ENCODE measurements at regions not wholly inside any gene's neighbourhood (a gene's known extent, or its start where the extent isn't known, plus 50 kb on each side); places are given as distances from the start of the nearest gene placed in this dataset.

DNA sequence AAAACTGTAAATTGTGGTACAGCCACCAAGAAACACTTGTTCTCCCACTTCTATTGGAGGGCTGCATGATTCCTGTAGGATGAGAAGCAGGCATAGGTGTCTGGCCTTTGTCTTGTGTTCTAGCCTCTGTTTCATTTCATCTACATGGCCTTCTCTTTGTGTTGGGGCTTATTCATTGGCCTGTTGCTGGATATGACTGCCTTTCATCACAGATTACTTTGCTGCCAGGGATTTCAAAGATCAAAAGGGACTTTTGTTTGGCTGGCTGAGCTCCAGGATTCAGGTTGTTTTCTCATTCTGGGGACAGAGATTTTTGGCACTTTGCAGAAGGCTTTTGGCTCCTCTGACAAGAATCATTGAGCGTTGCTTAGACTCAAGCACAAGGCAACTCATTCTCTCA is 803.8 kb upstream of the TSPY4 start:
- CTCF ChIA-PET (ENCODE audit: low intra/inter-chr PET ratio, low total read pairs), result no interaction called here
- POLR2A ChIA-PET, result no interaction called here
- H3K27me3 ChIP-seq (ENCODE audit: control insufficient read depth in 1 of 2, insufficient read depth in 2 of 2, low read length in 2 of 2), result no peaks in the 10 kb centered on the region
- FAIRE-seq (no peak), DNase-seq (ENCODE audit: low spot score) (no peak), ATAC-seq (no peak)
- in situ Hi-C loops (cut with HindIII; ENCODE audit: extremely low pct_ligation_motif_present, low pct_unique_long_range_greater_than_20kb) (loop anchor here (25.0 kb wide), 1 partner anchor 129 kb away; no protein-coding TSS in a partner anchor), intact Hi-C loops (cut with micrococcal nuclease; ENCODE audit: unreplicated experiment) (no loop called here)
- no peaks in the 10 kb centered on the region for H3K79me2 ChIP-seq (ENCODE audit: insufficient read depth, low read length)
- no peaks in the 10 kb centered on the region for H4K20me1 ChIP-seq (ENCODE audit: insufficient read depth, low read length)
- no peak overlapping the region for H3K27ac ChIP-seq (ENCODE audit: extremely low read length, insufficient read depth, low read length)
- H3K4me1 ChIP-seq (ENCODE audit: insufficient read depth, low read length), result no peaks in the 10 kb centered on the region
- no peak overlapping the region for H2AFZ ChIP-seq (ENCODE audit: low read length)
- TF ChIP-seq PCBP1 (IDR thresholded peaks at IDR 0.05; ENCODE audit: borderline replicate concordance, low read depth, low read length) (no peak), ZIK1 (CRISPR knock-in tag; IDR thresholded peaks at IDR 0.05; ENCODE audit: borderline replicate concordance, low read depth) (no peak), NFIB (CRISPR knock-in tag; IDR thresholded peaks at IDR 0.05; ENCODE audit: borderline replicate concordance) (no peak), ZNF841 (CRISPR knock-in tag; IDR thresholded peaks at IDR 0.05; ENCODE audit: borderline replicate concordance) (no peak)
- TF ChIP-seq, protein P1, sequence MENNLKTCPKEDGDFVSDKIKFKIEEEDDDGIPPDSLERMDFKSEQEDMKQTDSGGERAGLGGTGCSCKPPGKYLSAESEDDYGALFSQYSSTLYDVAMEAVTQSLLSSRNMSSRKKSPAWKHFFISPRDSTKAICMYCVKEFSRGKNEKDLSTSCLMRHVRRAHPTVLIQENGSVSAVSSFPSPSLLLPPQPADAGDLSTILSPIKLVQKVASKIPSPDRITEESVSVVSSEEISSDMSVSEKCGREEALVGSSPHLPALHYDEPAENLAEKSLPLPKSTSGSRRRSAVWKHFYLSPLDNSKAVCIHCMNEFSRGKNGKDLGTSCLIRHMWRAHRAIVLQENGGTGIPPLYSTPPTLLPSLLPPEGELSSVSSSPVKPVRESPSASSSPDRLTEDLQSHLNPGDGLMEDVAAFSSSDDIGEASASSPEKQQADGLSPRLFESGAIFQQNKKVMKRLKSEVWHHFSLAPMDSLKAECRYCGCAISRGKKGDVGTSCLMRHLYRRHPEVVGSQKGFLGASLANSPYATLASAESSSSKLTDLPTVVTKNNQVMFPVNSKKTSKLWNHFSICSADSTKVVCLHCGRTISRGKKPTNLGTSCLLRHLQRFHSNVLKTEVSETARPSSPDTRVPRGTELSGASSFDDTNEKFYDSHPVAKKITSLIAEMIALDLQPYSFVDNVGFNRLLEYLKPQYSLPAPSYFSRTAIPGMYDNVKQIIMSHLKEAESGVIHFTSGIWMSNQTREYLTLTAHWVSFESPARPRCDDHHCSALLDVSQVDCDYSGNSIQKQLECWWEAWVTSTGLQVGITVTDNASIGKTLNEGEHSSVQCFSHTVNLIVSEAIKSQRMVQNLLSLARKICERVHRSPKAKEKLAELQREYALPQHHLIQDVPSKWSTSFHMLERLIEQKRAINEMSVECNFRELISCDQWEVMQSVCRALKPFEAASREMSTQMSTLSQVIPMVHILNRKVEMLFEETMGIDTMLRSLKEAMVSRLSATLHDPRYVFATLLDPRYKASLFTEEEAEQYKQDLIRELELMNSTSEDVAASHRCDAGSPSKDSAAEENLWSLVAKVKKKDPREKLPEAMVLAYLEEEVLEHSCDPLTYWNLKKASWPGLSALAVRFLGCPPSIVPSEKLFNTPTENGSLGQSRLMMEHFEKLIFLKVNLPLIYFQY (CRISPR knock-in tag; IDR thresholded peaks at IDR 0.05; ENCODE audit: borderline replicate concordance), result no peak
- TF ChIP-seq, protein P2, sequence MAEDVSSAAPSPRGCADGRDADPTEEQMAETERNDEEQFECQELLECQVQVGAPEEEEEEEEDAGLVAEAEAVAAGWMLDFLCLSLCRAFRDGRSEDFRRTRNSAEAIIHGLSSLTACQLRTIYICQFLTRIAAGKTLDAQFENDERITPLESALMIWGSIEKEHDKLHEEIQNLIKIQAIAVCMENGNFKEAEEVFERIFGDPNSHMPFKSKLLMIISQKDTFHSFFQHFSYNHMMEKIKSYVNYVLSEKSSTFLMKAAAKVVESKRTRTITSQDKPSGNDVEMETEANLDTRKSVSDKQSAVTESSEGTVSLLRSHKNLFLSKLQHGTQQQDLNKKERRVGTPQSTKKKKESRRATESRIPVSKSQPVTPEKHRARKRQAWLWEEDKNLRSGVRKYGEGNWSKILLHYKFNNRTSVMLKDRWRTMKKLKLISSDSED (CRISPR knock-in tag; IDR thresholded peaks at IDR 0.05), result no peak
- TF ChIP-seq, protein P3, sequence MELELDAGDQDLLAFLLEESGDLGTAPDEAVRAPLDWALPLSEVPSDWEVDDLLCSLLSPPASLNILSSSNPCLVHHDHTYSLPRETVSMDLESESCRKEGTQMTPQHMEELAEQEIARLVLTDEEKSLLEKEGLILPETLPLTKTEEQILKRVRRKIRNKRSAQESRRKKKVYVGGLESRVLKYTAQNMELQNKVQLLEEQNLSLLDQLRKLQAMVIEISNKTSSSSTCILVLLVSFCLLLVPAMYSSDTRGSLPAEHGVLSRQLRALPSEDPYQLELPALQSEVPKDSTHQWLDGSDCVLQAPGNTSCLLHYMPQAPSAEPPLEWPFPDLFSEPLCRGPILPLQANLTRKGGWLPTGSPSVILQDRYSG (CRISPR knock-in tag; IDR thresholded peaks at IDR 0.05), result no peak
- no peaks in the 10 kb centered on the region for H3K36me3 ChIP-seq (replicated peaks in 1 of 2; ENCODE audit: control insufficient read depth in 1 of 2, insufficient read depth in 2 of 2, low read length in 2 of 2)
- no peak overlapping the region for H3K4me2 ChIP-seq (ENCODE audit: low read depth, low read length)
- H3K4me3 ChIP-seq (replicated peaks in 1 of 3; ENCODE audit: insufficient read depth in 1 of 3, low read depth in 2 of 3, low read length in 3 of 3), result no peak overlapping the region
- H3K9ac ChIP-seq (ENCODE audit: insufficient read depth, low read depth, low read length), result no peak overlapping the region
- peaks cover 7% of the 10 kb centered on the region for H3K9me3 ChIP-seq (ENCODE audit: low read length)
- no TSS peak for BruUV-seq (replicated peaks)
- 0% methylated on average over 1 of the region's 1 CpG for WGBS (ENCODE audit: low lambda C conversion rate)

Measured in HepG2 (cell line).